ENCODE measurements at regions not wholly inside any gene's neighbourhood (a gene's known extent, or its start where the extent isn't known, plus 50 kb on each side); places are given as distances from the start of the nearest gene placed in this dataset.
"Not testable (repeated sequence)": the region's sequence is repeated elsewhere in the genome, so short reads cannot be mapped to it uniquely, and the experiment has no call there.

GRCh38 chr1:94769551-94769950 lies 50.6 kb upstream of the SLC44A3 start:
- DNase-seq, result no peak

- no peak for DNase-seq
Observed at GRCh38 chr1:94768036-94768435, 52.1 kb upstream of the SLC44A3 start.

GRCh38 chr1:94765958-94766357 lies 54.2 kb upstream of the SLC44A3 start:
- no peak for DNase-seq

GRCh38 chr1:94759188-94759587 lies 61.0 kb upstream of the SLC44A3 start:
- no peak for DNase-seq

GRCh38 chr1:94757931-94758330 lies 62.2 kb upstream of the SLC44A3 start:
- peak; percentile 42 for DNase-seq

- DNase-seq, result peak; percentile 89
Observed at GRCh38 chr1:94755675-94756074, 64.5 kb upstream of the SLC44A3 start.

- not testable (repeated sequence) for DNase-seq
Observed at GRCh38 chr1:94755016-94755415, 65.1 kb upstream of the SLC44A3 start.

- DNase-seq, result no peak
Observed at GRCh38 chr1:94754570-94754969, 65.6 kb upstream of the SLC44A3 start.

GRCh38 chr1:94754095-94754494 lies 66.1 kb upstream of the SLC44A3 start:
- no peak for DNase-seq

- no peak for DNase-seq
Observed at GRCh38 chr1:94753171-94753972, 66.8 kb upstream of the SLC44A3 start.

- DNase-seq, result not testable (repeated sequence)
Observed at GRCh38 chr1:94751483-94751882, 68.7 kb upstream of the SLC44A3 start.

- DNase-seq, result no peak
Observed at GRCh38 chr1:94746635-94747525, 73.3 kb upstream of the SLC44A3 start.

- DNase-seq, result no peak
Observed at GRCh38 chr1:94745742-94746141, 74.4 kb upstream of the SLC44A3 start.

- peak; percentile 73 for DNase-seq
Observed at GRCh38 chr1:94743862-94744261, 76.3 kb upstream of the SLC44A3 start.

- DNase-seq, result no peak
Observed at GRCh38 chr1:94741996-94742395, 78.2 kb upstream of the SLC44A3 start.

GRCh38 chr1:94741510-94741909 lies 78.6 kb upstream of the SLC44A3 start:
- no peak for DNase-seq

GRCh38 chr1:94739521-94740061 lies 80.6 kb upstream of the SLC44A3 start:
- no peak for DNase-seq

- no peak for DNase-seq
Observed at GRCh38 chr1:94738371-94738770, 81.8 kb upstream of the SLC44A3 start.

GRCh38 chr1:94737124-94737998 lies 82.8 kb upstream of the SLC44A3 start:
- DNase-seq, result no peak

GRCh38 chr1:94736549-94736948 lies 83.6 kb upstream of the SLC44A3 start:
- DNase-seq, result no peak

- no peak for DNase-seq
Observed at GRCh38 chr1:94736073-94736472, 84.1 kb upstream of the SLC44A3 start.
